ENCODE measurements at regions not wholly inside any gene's neighbourhood (a gene's known extent, or its start where the extent isn't known, plus 50 kb on each side); places are given as distances from the start of the nearest gene placed in this dataset.

GRCh38 chr1:5304702-5305101 lies 650.3 kb downstream of the AJAP1 start (continued):
- TF ChIP-seq ZNF462 (CRISPR knock-in tag; IDR thresholded peaks at IDR 0.05) = no peak
- TF ChIP-seq EZH2 (IDR thresholded peaks at IDR 0.05; ENCODE audit: low read depth, unreplicated experiment) = no peak
- TF ChIP-seq POLR2AphosphoS5 (IDR thresholded peaks at IDR 0.05; ENCODE audit: low read depth) = no peak

- no peaks in the 10 kb centered on the region for H4K20me1 ChIP-seq (replicated peaks; ENCODE audit: insufficient read depth)
- Mint-ChIP-seq H3K27me3 (ENCODE audit: insufficient read depth, low read depth, poor library complexity) (peaks cover 12% of the 10 kb centered on the region), H3K4me3 (no peak overlapping the region), H3K36me3 (ENCODE audit: low read depth) (no peaks in the 10 kb centered on the region), H3K27ac (no peak overlapping the region), H3K4me1 (peaks cover 2% of the 10 kb centered on the region; the same call in 1 of the 3 replicates), H3K9me3 (peaks cover 5% of the 10 kb centered on the region; the same call in 1 of the 3 replicates)
- no peaks in the 10 kb centered on the region for H3K79me2 ChIP-seq (replicated peaks; ENCODE audit: insufficient read depth)
- no peak overlapping the region for H2AFZ ChIP-seq
- H3K4me3 ChIP-seq = no peak overlapping the region
- no peak overlapping the region for H3K4me2 ChIP-seq
- no peaks in the 10 kb centered on the region for H3K9me2 ChIP-seq (ENCODE audit: insufficient read depth)
- no peak for ATAC-seq
- H3K27ac ChIP-seq (ENCODE audit: low read depth) = no peak overlapping the region
- no peak for TF ChIP-seq POLR2AphosphoS5 (IDR thresholded peaks at IDR 0.05; ENCODE audit: low read depth)
- no peak for TF ChIP-seq EZH2phosphoT487 (IDR thresholded peaks at IDR 0.05; ENCODE audit: unreplicated experiment)
- TF ChIP-seq ZNF114 (CRISPR knock-in tag; IDR thresholded peaks at IDR 0.05) = no peak
- no peak for TF ChIP-seq CREB1 (CRISPR knock-in tag; IDR thresholded peaks at IDR 0.05; ENCODE audit: low read depth)
- TF ChIP-seq NANOG (IDR thresholded peaks at IDR 0.05; ENCODE audit: borderline replicate concordance) = no peak
- TF ChIP-seq CTCF (conservative IDR thresholded peaks at IDR 0.05; ENCODE audit: low read depth in 2 of 2) = no peak
- no peaks in the 10 kb centered on the region for H3F3A ChIP-seq (replicated peaks; ENCODE audit: low read depth)
- no peaks in the 10 kb centered on the region for H3K27me3 ChIP-seq (ENCODE audit: insufficient read depth)
- DNase-seq (ENCODE audit: low spot score) = no peak
- H3K4me1 ChIP-seq (ENCODE audit: insufficient read depth) = no peaks in the 10 kb centered on the region
- no peaks in the 10 kb centered on the region for H3K36me3 ChIP-seq (ENCODE audit: insufficient read depth)
These were observed 644.0 kb downstream of the AJAP1 start for GRCh38 chr1:5298376-5298775.
